ENCODE measurements at regions not wholly inside any gene's neighbourhood (a gene's known extent, or its start where the extent isn't known, plus 50 kb on each side); places are given as distances from the start of the nearest gene placed in this dataset.

DNA sequence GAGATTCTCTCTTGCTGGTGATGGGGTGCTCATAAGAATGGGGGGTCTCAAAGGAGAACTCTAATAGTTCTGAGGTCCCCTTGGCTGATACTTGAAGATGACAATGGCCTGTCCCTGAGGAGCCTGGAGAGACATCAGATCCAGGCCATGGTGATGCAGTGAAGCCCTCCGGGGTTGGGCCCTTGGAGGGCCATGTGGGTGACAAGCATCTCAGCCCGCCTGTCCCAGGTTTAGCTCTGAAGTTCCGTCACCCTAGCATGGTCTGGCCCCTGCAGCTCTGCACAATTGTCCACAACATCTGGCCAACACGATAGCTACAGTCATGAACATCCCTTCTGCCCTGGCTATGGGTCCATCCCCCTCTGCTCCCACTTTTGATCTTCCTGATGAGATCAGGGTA is 202.8 kb upstream of the HS6ST1 start:
- TF ChIP-seq EZH2phosphoT487 (IDR thresholded peaks at IDR 0.05) (no peak), EZH2 (IDR thresholded peaks at IDR 0.05) (no peak)
- Histone ChIP-seq H3K27ac (no peak overlapping the region), H3K79me2 (ENCODE audit: low read depth) (no peaks in the 10 kb centered on the region), H3K9ac (no peak overlapping the region), H2AFZ (replicated peaks) (no peak overlapping the region), H3K27me3 (no peaks in the 10 kb centered on the region), H3K4me2 (no peak overlapping the region), H3K4me1 (peaks cover 3% of the 10 kb centered on the region), H3K4me3 (no peak overlapping the region), H3F3A (ENCODE audit: low read depth) (no peaks in the 10 kb centered on the region), H3K9me3 (ENCODE audit: low read depth) (no peaks in the 10 kb centered on the region), H3K36me3 (no peaks in the 10 kb centered on the region), H4K20me1 (ENCODE audit: low read depth) (no peaks in the 10 kb centered on the region)
- Mint-ChIP-seq H3K9me3 (peaks cover 10% of the 10 kb centered on the region), H3K36me3 (peaks cover 2% of the 10 kb centered on the region), H3K27me3 (ENCODE audit: insufficient read depth, low read depth) (peaks cover 2% of the 10 kb centered on the region), H3K27ac (no peak overlapping the region), H3K4me1 (peaks cover 21% of the 10 kb centered on the region), H3K4me3 (no peak overlapping the region)
- no peak for DNase-seq (ENCODE audit: low spot score)

DNA sequence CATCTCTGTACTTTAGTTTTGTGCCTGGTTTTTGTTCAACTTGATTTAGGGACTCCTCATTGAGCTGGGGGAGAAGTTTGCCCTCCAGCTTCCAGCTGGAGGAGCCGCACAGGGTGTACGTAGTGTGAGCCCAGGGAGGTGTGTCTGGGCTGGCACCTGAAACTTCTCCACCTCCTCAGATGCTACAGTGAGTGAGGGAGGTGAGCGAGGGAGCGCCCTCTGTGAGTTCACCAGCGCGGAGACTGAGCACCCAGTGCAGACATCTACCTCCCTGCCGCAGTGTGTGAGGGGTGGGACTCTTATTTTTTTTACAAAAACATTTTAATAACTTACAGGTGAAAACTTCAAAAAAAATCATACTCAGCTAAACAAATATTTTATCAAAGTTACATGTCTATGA is 204.2 kb upstream of the HS6ST1 start:
- H3K9me3 ChIP-seq (ENCODE audit: low read depth) = no peaks in the 10 kb centered on the region
- Mint-ChIP-seq H3K4me1 (peaks cover 30% of the 10 kb centered on the region), H3K4me3 (no peak overlapping the region), H3K27me3 (ENCODE audit: insufficient read depth, low read depth) (peaks cover 4% of the 10 kb centered on the region), H3K27ac (peak overlapping the region; percentile 6), H3K36me3 (peaks cover 2% of the 10 kb centered on the region), H3K9me3 (peaks cover 8% of the 10 kb centered on the region)
- peaks cover 3% of the 10 kb centered on the region for H3K4me1 ChIP-seq
- no peaks in the 10 kb centered on the region for H4K20me1 ChIP-seq (ENCODE audit: low read depth)
- H3F3A ChIP-seq (ENCODE audit: low read depth) = no peaks in the 10 kb centered on the region
- H3K4me2 ChIP-seq = no peak overlapping the region
- no peak overlapping the region for H3K27ac ChIP-seq
- H3K4me3 ChIP-seq = no peak overlapping the region
- H2AFZ ChIP-seq (replicated peaks) = peak overlapping the region; percentile 55
- H3K79me2 ChIP-seq (ENCODE audit: low read depth) = no peaks in the 10 kb centered on the region
- no peaks in the 10 kb centered on the region for H3K36me3 ChIP-seq
- H3K9ac ChIP-seq = no peak overlapping the region
- TF ChIP-seq, protein P1, sequence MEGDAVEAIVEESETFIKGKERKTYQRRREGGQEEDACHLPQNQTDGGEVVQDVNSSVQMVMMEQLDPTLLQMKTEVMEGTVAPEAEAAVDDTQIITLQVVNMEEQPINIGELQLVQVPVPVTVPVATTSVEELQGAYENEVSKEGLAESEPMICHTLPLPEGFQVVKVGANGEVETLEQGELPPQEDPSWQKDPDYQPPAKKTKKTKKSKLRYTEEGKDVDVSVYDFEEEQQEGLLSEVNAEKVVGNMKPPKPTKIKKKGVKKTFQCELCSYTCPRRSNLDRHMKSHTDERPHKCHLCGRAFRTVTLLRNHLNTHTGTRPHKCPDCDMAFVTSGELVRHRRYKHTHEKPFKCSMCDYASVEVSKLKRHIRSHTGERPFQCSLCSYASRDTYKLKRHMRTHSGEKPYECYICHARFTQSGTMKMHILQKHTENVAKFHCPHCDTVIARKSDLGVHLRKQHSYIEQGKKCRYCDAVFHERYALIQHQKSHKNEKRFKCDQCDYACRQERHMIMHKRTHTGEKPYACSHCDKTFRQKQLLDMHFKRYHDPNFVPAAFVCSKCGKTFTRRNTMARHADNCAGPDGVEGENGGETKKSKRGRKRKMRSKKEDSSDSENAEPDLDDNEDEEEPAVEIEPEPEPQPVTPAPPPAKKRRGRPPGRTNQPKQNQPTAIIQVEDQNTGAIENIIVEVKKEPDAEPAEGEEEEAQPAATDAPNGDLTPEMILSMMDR (IDR thresholded peaks at IDR 0.05) = no peak
- TF ChIP-seq EZH2 (IDR thresholded peaks at IDR 0.05) (no peak), EZH2phosphoT487 (IDR thresholded peaks at IDR 0.05) (no peak)
- H3K27me3 ChIP-seq = no peaks in the 10 kb centered on the region
- DNase-seq (ENCODE audit: low spot score) = no peak

DNA sequence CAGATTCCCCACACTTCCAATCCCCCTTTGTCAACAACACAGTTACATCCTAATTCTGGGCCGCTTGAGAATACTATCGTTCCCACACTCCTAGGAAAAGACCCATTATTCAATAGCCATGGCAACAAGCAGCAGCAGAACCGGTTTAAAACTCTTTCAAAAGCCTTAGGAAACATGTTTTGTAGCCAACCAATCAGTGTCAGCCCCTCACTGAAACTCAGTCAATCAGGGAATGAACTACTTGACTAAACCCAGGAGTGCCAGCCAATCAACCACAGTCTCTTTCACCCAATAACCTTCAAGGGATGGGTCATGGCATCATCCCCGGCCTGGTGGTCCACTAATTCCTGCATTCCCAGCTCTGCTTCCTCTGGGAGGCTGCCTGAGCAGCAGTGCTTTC is 204.8 kb upstream of the HS6ST1 start:
- Histone ChIP-seq H3K9me3 (ENCODE audit: low read depth) (no peaks in the 10 kb centered on the region), H3K4me2 (no peak overlapping the region), H2AFZ (replicated peaks) (peak overlapping the region; percentile 55), H3K4me3 (no peak overlapping the region), H3K4me1 (peaks cover 3% of the 10 kb centered on the region), H3K27ac (no peak overlapping the region), H3K9ac (no peak overlapping the region), H4K20me1 (ENCODE audit: low read depth) (no peaks in the 10 kb centered on the region), H3K27me3 (no peaks in the 10 kb centered on the region), H3F3A (ENCODE audit: low read depth) (no peaks in the 10 kb centered on the region), H3K79me2 (ENCODE audit: low read depth) (no peaks in the 10 kb centered on the region), H3K36me3 (no peaks in the 10 kb centered on the region)
- TF ChIP-seq EZH2phosphoT487 (IDR thresholded peaks at IDR 0.05) (no peak), EZH2 (IDR thresholded peaks at IDR 0.05) (no peak)
- TF ChIP-seq, protein P1 (IDR thresholded peaks at IDR 0.05) = no peak
- Mint-ChIP-seq H3K27ac (peak overlapping the region; percentile 94), H3K36me3 (peaks cover 2% of the 10 kb centered on the region), H3K4me1 (peaks cover 35% of the 10 kb centered on the region), H3K9me3 (peaks cover 8% of the 10 kb centered on the region), H3K4me3 (no peak overlapping the region), H3K27me3 (ENCODE audit: insufficient read depth, low read depth) (peaks cover 7% of the 10 kb centered on the region)
- DNase-seq (ENCODE audit: low spot score) = no peak

DNA sequence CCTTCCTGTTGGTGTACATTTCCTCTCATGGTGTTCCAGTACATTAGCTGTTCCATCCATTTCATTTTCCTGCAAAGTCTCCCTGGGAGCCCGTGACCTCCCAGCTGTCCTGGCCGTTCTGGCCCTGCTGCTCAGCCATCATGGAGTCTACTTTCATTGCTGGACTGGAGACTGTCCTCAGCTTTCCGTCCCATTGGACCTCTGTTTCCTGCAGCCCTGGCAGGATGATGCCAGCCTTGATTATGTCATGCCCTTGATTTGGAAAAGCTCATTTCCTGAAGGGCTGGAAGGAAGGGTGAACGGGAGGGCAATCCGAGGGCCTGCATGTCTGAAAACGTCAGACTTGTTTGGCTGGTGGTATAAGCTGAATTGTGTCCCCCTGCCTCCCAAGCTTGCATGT is 205.5 kb upstream of the HS6ST1 start:
- no peak overlapping the region for H2AFZ ChIP-seq (replicated peaks)
- Mint-ChIP-seq H3K4me1 (peaks cover 39% of the 10 kb centered on the region), H3K36me3 (peaks cover 2% of the 10 kb centered on the region), H3K27me3 (ENCODE audit: insufficient read depth, low read depth) (peaks cover 7% of the 10 kb centered on the region), H3K4me3 (no peak overlapping the region), H3K27ac (no peak overlapping the region), H3K9me3 (peaks cover 8% of the 10 kb centered on the region)
- no peaks in the 10 kb centered on the region for H3K79me2 ChIP-seq (ENCODE audit: low read depth)
- peaks cover 3% of the 10 kb centered on the region for H3K4me1 ChIP-seq
- H3K9me3 ChIP-seq (ENCODE audit: low read depth) = no peaks in the 10 kb centered on the region
- DNase-seq (ENCODE audit: low spot score) = no peak
- H3K4me2 ChIP-seq = no peak overlapping the region
- no peak overlapping the region for H3K4me3 ChIP-seq
- H4K20me1 ChIP-seq (ENCODE audit: low read depth) = no peaks in the 10 kb centered on the region
- no peaks in the 10 kb centered on the region for H3F3A ChIP-seq (ENCODE audit: low read depth)
- TF ChIP-seq EZH2phosphoT487 (IDR thresholded peaks at IDR 0.05) = no peak
- H3K27me3 ChIP-seq = no peaks in the 10 kb centered on the region
- H3K27ac ChIP-seq = no peak overlapping the region
- H3K9ac ChIP-seq = no peak overlapping the region
- no peaks in the 10 kb centered on the region for H3K36me3 ChIP-seq

Measured in neural progenitor cell (in vitro differentiated cells).